ENCODE measurements at regions not wholly inside any gene's neighbourhood (a gene's known extent, or its start where the extent isn't known, plus 50 kb on each side); places are given as distances from the start of the nearest gene placed in this dataset.

DNA sequence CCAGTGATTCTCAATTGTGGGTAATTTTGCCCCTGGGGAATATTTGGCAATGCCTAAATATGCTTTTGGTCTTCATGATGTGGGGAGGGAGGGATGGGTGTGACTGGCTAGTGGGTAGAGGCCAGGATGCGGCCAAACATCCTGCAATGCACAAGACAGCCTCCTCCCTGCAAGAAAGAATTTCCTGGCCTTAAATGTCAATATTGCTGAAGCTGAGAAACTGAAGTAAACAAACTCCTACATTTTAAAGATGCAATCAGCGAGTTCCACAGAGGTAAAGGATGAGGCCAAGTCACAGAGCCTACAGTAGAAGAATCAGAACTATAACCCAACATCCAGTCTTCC is 272.9 kb upstream of the EPHA4 start:
- no peaks in the 10 kb centered on the region for H3K27me3 ChIP-seq
- TF ChIP-seq, protein P1, sequence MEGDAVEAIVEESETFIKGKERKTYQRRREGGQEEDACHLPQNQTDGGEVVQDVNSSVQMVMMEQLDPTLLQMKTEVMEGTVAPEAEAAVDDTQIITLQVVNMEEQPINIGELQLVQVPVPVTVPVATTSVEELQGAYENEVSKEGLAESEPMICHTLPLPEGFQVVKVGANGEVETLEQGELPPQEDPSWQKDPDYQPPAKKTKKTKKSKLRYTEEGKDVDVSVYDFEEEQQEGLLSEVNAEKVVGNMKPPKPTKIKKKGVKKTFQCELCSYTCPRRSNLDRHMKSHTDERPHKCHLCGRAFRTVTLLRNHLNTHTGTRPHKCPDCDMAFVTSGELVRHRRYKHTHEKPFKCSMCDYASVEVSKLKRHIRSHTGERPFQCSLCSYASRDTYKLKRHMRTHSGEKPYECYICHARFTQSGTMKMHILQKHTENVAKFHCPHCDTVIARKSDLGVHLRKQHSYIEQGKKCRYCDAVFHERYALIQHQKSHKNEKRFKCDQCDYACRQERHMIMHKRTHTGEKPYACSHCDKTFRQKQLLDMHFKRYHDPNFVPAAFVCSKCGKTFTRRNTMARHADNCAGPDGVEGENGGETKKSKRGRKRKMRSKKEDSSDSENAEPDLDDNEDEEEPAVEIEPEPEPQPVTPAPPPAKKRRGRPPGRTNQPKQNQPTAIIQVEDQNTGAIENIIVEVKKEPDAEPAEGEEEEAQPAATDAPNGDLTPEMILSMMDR (IDR thresholded peaks at IDR 0.05) = no peak
- H3K4me3 ChIP-seq (ENCODE audit: low read depth in 1 of 2, low read length in 1 of 2) = no peak overlapping the region
- no peaks in the 10 kb centered on the region for H3K9me3 ChIP-seq
- H3K36me3 ChIP-seq = no peaks in the 10 kb centered on the region
- no peak overlapping the region for H3K27ac ChIP-seq
- H3K4me1 ChIP-seq (ENCODE audit: control insufficient read depth in 1 of 2, insufficient read depth in 1 of 2, low read depth in 1 of 2, low read length in 1 of 2) = no peaks in the 10 kb centered on the region

DNA sequence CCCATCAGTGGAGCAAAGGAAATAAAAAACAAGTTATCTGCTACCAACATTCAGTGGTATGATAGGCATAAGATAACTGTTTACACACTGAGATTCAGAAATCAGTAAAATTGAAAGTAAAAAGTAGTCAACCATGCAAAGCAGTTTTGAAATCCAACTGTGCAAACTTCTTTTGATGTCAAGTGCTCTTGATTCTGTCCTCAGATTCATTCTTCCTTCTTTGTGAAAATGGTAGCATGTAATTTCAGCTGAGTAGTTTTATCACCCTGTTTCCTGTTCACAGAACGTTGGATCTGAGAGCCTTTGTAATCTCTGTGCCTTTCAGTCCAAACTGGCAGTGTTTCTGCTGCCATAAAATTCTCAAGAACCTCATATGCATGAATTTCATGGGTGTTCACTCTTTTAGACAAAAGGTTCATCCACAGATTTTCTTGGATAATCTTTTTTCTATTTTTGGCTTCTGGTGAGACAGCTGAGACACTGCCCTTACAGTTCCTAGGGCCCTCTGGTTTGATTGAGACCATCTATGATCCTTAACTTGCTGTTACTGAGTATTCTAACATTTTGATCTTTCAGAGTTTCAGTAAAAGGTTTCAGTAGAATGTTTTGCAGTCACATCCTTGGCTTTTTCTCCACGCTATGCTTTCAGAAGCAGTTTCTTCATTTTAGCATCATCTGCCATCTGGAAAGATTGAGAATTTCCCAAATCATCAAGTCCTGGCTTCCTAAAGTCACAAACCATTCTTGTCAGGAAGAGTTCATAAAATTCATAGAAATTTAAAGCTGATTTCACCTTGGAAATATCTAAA is 272.3 kb upstream of the EPHA4 start:
- H3K27me3 ChIP-seq = no peaks in the 10 kb centered on the region
- H3K27ac ChIP-seq = no peak overlapping the region
- TF ChIP-seq, protein P1 (IDR thresholded peaks at IDR 0.05) = no peak
- H3K4me1 ChIP-seq (ENCODE audit: control insufficient read depth in 1 of 2, insufficient read depth in 1 of 2, low read depth in 1 of 2, low read length in 1 of 2) = no peaks in the 10 kb centered on the region
- no peaks in the 10 kb centered on the region for H3K36me3 ChIP-seq
- no peak overlapping the region for H3K4me3 ChIP-seq (ENCODE audit: low read depth in 1 of 2, low read length in 1 of 2)
- no peaks in the 10 kb centered on the region for H3K9me3 ChIP-seq

DNA sequence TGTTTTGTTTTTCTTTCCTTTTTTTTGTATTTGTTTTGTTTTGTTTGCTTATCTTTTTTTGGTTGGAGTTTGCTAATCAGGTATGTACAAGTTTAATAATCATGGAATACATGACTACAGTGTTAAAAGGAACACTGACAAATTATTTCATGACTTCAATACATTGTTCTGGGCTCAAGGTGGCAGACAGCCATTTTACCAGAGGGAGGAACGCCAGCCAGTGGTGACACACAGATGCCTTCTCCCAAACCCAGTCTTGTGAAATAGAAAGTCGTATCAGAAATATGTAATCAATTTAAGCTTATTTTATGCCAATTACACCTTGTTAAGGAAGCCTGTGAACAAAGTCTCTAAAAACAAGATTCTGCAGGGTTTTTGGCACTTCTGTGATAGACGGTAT is 264.0 kb upstream of the EPHA4 start:
- Histone ChIP-seq H3K4me3 (ENCODE audit: low read depth in 1 of 2, low read length in 1 of 2) (no peak overlapping the region), H3K9me3 (no peaks in the 10 kb centered on the region), H3K4me1 (ENCODE audit: control insufficient read depth in 1 of 2, insufficient read depth in 1 of 2, low read depth in 1 of 2, low read length in 1 of 2) (no peaks in the 10 kb centered on the region), H3K36me3 (no peaks in the 10 kb centered on the region), H3K27ac (no peak overlapping the region), H3K27me3 (no peaks in the 10 kb centered on the region)
- TF ChIP-seq, protein P1 (IDR thresholded peaks at IDR 0.05) = no peak

DNA sequence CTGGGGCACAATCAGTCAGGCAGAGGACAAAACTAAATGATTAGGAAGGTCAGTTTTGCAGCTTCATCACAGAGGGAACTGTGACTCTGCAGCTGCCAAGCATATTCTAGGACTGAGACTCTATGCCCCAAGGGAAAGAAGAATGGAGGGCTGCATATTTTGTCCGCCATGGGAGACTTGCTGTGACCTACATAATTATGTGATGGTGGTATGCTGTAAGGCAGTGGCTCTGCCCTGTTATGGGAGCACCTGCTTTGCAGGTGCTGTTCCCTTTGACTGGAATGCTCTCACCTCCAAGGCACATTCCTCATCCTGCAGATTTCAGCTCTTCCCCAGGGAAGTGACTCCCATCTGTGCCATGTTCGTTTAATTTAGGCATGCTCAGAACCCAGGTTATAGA is 261.9 kb upstream of the EPHA4 start:
- TF ChIP-seq, protein P1 (IDR thresholded peaks at IDR 0.05) = no peak
- H3K9me3 ChIP-seq = no peaks in the 10 kb centered on the region
- no peak overlapping the region for H3K4me3 ChIP-seq (ENCODE audit: low read depth in 1 of 2, low read length in 1 of 2)
- H3K4me1 ChIP-seq (ENCODE audit: control insufficient read depth in 1 of 2, insufficient read depth in 1 of 2, low read depth in 1 of 2, low read length in 1 of 2) = no peaks in the 10 kb centered on the region
- H3K27ac ChIP-seq = no peak overlapping the region
- H3K36me3 ChIP-seq = no peaks in the 10 kb centered on the region
- no peaks in the 10 kb centered on the region for H3K27me3 ChIP-seq

DNA sequence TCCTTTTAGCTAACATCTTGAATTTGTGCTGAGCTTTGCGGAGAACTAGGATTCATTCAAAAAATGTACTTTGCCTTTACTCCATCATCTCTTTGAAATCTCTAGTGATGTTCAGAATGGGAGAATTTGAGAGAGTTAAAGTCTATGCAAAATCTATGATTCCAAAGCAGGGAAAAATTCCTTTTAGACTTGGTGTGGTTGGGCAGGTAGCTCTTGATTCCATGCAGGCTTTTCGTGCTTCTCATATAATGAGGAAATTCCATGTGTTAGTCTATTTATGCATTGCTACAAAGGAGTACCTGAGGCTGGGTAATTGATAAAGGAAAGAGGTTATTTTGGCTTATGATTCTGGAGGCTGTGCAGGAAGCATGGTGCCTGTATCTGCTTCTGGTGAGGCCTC is 258.9 kb upstream of the EPHA4 start:
- TF ChIP-seq, protein P1 (IDR thresholded peaks at IDR 0.05) = no peak

More for the DNA sequence above, 258.9 kb upstream of the EPHA4 start:
- Histone ChIP-seq H3K4me3 (ENCODE audit: low read depth in 1 of 2, low read length in 1 of 2) (no peak overlapping the region), H3K27ac (no peak overlapping the region), H3K9me3 (no peaks in the 10 kb centered on the region), H3K27me3 (no peaks in the 10 kb centered on the region), H3K36me3 (no peaks in the 10 kb centered on the region), H3K4me1 (ENCODE audit: control insufficient read depth in 1 of 2, insufficient read depth in 1 of 2, low read depth in 1 of 2, low read length in 1 of 2) (no peaks in the 10 kb centered on the region)

Measured in neutrophil (primary cell).